Endothelial cell (in vitro differentiated cells): ENCODE measurements at regions not wholly inside any gene's neighbourhood (a gene's known extent, or its start where the extent isn't known, plus 50 kb on each side); places are given as distances from the start of the nearest gene placed in this dataset.

ENCODE experiments used
- DNase-seq: peaks from one replicate; pipeline ENCODE4 v3.0.0; 2021; ENCODE audit warnings: low spot score
- H3K27ac Mint-ChIP-seq: one replicate; pipeline ENCODE4 v1.8.0; 2021; ENCODE audit warnings: mixed read lengths, inconsistent platforms; ENCODE audit not compliant: unreplicated experiment
- H3K27me3 Mint-ChIP-seq: one replicate; pipeline ENCODE4 v1.8.0; 2021; ENCODE audit warnings: mild to moderate bottlenecking, moderate library complexity, mixed read lengths, inconsistent platforms; ENCODE audit not compliant: unreplicated experiment
- H3K36me3 Mint-ChIP-seq: one replicate; pipeline ENCODE4 v1.8.0; 2021; ENCODE audit warnings: mild to moderate bottlenecking, low read depth, mixed read lengths, inconsistent platforms; ENCODE audit not compliant: unreplicated experiment
- H3K4me1 Mint-ChIP-seq: one replicate; pipeline ENCODE4 v1.8.0; 2021; ENCODE audit warnings: mild to moderate bottlenecking, mixed read lengths, inconsistent platforms; ENCODE audit not compliant: unreplicated experiment
- H3K4me3 Mint-ChIP-seq: one replicate; pipeline ENCODE4 v1.8.0; 2021; ENCODE audit warnings: mild to moderate bottlenecking, mixed read lengths, inconsistent platforms; ENCODE audit not compliant: unreplicated experiment
- H3K9me3 Mint-ChIP-seq: one replicate; pipeline ENCODE4 v1.8.0; 2021; ENCODE audit warnings: mixed read lengths, inconsistent platforms; ENCODE audit not compliant: unreplicated experiment
- CTCF ChIP-seq: fragments of 200-600 bp; sonication (generic); IDR thresholded peaks from one replicate; pipeline ENCODE4 v1.5.0; 2021; ENCODE audit warnings: antibody characterized with exemption; ENCODE audit not compliant: unreplicated experiment

- Mint-ChIP-seq H3K36me3 (no peaks in the 10 kb centered on the region), H3K27me3 (no peaks in the 10 kb centered on the region), H3K4me3 (no peak overlapping the region), H3K4me1 (no peaks in the 10 kb centered on the region), H3K27ac (no peak overlapping the region), H3K9me3 (no peaks in the 10 kb centered on the region)
- no peak for DNase-seq
- TF ChIP-seq CTCF, result no peak
These were observed 104.7 kb upstream of the IFNGR1 start for GRCh38 chr6:137323860-137324259.

GRCh38 chr6:137320271-137320670 is 101.1 kb upstream of the IFNGR1 start:
- Mint-ChIP-seq H3K27me3 (no peaks in the 10 kb centered on the region), H3K4me3 (no peak overlapping the region), H3K36me3 (no peaks in the 10 kb centered on the region), H3K4me1 (no peaks in the 10 kb centered on the region), H3K27ac (no peak overlapping the region), H3K9me3 (no peaks in the 10 kb centered on the region)
- no peak for DNase-seq
- TF ChIP-seq CTCF, result no peak

GRCh38 chr6:137316626-137317025 is 97.4 kb upstream of the IFNGR1 start:
- Mint-ChIP-seq H3K27ac (no peak overlapping the region), H3K4me1 (no peaks in the 10 kb centered on the region), H3K27me3 (no peaks in the 10 kb centered on the region), H3K4me3 (no peak overlapping the region), H3K9me3 (no peaks in the 10 kb centered on the region), H3K36me3 (no peaks in the 10 kb centered on the region)
- no peak for TF ChIP-seq CTCF
- no peak for DNase-seq

- Mint-ChIP-seq H3K4me3 (no peak overlapping the region), H3K27me3 (no peaks in the 10 kb centered on the region), H3K27ac (no peak overlapping the region), H3K4me1 (no peaks in the 10 kb centered on the region), H3K9me3 (no peaks in the 10 kb centered on the region), H3K36me3 (no peaks in the 10 kb centered on the region)
- TF ChIP-seq CTCF, result no peak
- DNase-seq, result no peak
These were observed 95.9 kb upstream of the IFNGR1 start for GRCh38 chr6:137315081-137315480.

- no peaks in the 10 kb centered on the region for H3K36me3 Mint-ChIP-seq
- no peak overlapping the region for H3K27ac Mint-ChIP-seq
- TF ChIP-seq CTCF, result peak; percentile 79
- H3K27me3 Mint-ChIP-seq, result no peaks in the 10 kb centered on the region
- no peaks in the 10 kb centered on the region for H3K9me3 Mint-ChIP-seq
- DNase-seq, result peak; percentile 67
- H3K4me3 Mint-ChIP-seq, result no peak overlapping the region
- H3K4me1 Mint-ChIP-seq, result no peaks in the 10 kb centered on the region
These were observed 95.0 kb upstream of the IFNGR1 start for GRCh38 chr6:137313928-137314855.
